CD14-positive monocyte (primary cell): ENCODE measurements at regions not wholly inside any gene's neighbourhood (a gene's known extent, or its start where the extent isn't known, plus 50 kb on each side); places are given as distances from the start of the nearest gene placed in this dataset.

Experiments used
- DNase-seq, 3 donors: peaks; one replicate each; pipeline ENCODE4 v3.0.0-alpha.2; 2011 to 2022
- H2AFZ ChIP-seq: 2 replicates; pipeline ENCODE4 v1.6.0; 2012; ENCODE audit warnings: mild to moderate bottlenecking, low read depth, low read length, inconsistent platforms; ENCODE audit not compliant: insufficient read depth, poor library complexity, severe bottlenecking
- H3K27ac ChIP-seq, 2 donors: 1 replicate in 1 of 2; 2 replicates in 1 of 2; pipeline ENCODE4 v1.5.1; 2012 to 2013; ENCODE audit warnings: low read length in 2 of 2, control low read depth in 1 of 2, inconsistent platforms in 1 of 2, low read depth in 1 of 2, mild to moderate bottlenecking in 1 of 2
- H3K27me3 ChIP-seq, 2 donors: one replicate each; pipeline versions ENCODE4 v1.6.0 to v1.6.1; 2011 to 2013; ENCODE audit warnings: low read length in 2 of 2; ENCODE audit not compliant: control insufficient read depth in 2 of 2, insufficient read depth in 2 of 2
- H3K36me3 ChIP-seq, 2 donors: replicated peaks in 1 of 2; 1 replicate in 1 of 2; 2 replicates in 1 of 2; pipeline versions ENCODE4 v1.5.1 to v1.6.1; 2012 to 2013; ENCODE audit warnings: low read length in 2 of 2, control low read depth in 1 of 2, inconsistent platforms in 1 of 2, mild to moderate bottlenecking in 1 of 2; ENCODE audit not compliant: insufficient read depth in 2 of 2, control insufficient read depth in 1 of 2
- H3K4me1 ChIP-seq, 2 donors: 1 replicate in 1 of 2; 2 replicates in 1 of 2; pipeline versions ENCODE4 v1.5.1 to v1.6.1; 2012 to 2013; ENCODE audit warnings: low read length in 2 of 2, control low read depth in 1 of 2, inconsistent platforms in 1 of 2, mild to moderate bottlenecking in 1 of 2, moderate library complexity in 1 of 2; ENCODE audit not compliant: insufficient read depth in 2 of 2, control insufficient read depth in 1 of 2
- H3K4me2 ChIP-seq: replicated peaks from 2 replicates; pipeline ENCODE3; 2012; ENCODE audit warnings: low read length, moderate library complexity, mild to moderate bottlenecking; ENCODE audit not compliant: poor library complexity, severe bottlenecking; ENCODE audit errors: extremely low read depth
- H3K4me3 ChIP-seq, 3 experiments: fragments of 200-600 bp in 1 of 3; sonication (generic) in 1 of 3; replicated peaks in 1 of 3; 1 replicate in 2 of 3; 2 replicates in 1 of 3; pipeline ENCODE4 v1.5.1; 2011 to 2013; ENCODE audit warnings: low read length in 3 of 3, mild to moderate bottlenecking in 3 of 3, control low read depth in 2 of 3, low read depth in 2 of 3, inconsistent platforms in 1 of 3, moderate library complexity in 1 of 3
- H3K79me2 ChIP-seq: 2 replicates; pipeline ENCODE4 v1.6.0; 2012; ENCODE audit warnings: mild to moderate bottlenecking, control low read depth, inconsistent platforms, low read length, moderate library complexity; ENCODE audit not compliant: insufficient read depth
- H3K9ac ChIP-seq: 2 replicates; pipeline ENCODE4 v1.6.0; 2017; ENCODE audit warnings: low read length, mild to moderate bottlenecking; ENCODE audit not compliant: insufficient read depth, poor library complexity, severe bottlenecking
- H3K9me3 ChIP-seq, 2 donors: replicated peaks in 1 of 2; 1 replicate in 1 of 2; 2 replicates in 1 of 2; pipeline versions ENCODE4 v1.5.1 to v1.6.1; 2012 to 2013; ENCODE audit warnings: low read length in 2 of 2, control low read depth in 1 of 2; ENCODE audit not compliant: control insufficient read depth in 1 of 2, insufficient read depth in 1 of 2
- H4K20me1 ChIP-seq: 2 replicates; pipeline ENCODE4 v1.6.0; 2012; ENCODE audit warnings: mild to moderate bottlenecking, low read length, control low read depth, moderate library complexity; ENCODE audit not compliant: insufficient read depth
- H3K27ac Mint-ChIP-seq, 7 donors: one replicate each; pipeline ENCODE4 v1.8.0; 2020; ENCODE audit warnings: mild to moderate bottlenecking in 7 of 7, mixed read lengths in 7 of 7, moderate library complexity in 6 of 7, inconsistent platforms in 2 of 7
- H3K27me3 Mint-ChIP-seq, 3 donors: one replicate each; pipeline ENCODE4 v1.8.0; 2021 to 2022; ENCODE audit warnings: low read depth in 3 of 3, mild to moderate bottlenecking in 3 of 3, mixed read lengths in 3 of 3, moderate library complexity in 3 of 3, inconsistent platforms in 1 of 3
- H3K36me3 Mint-ChIP-seq, 2 donors: one replicate each; pipeline ENCODE4 v1.8.0; 2020; ENCODE audit warnings: mixed read lengths in 2 of 2, inconsistent platforms in 1 of 2, mild to moderate bottlenecking in 1 of 2
- H3K4me1 Mint-ChIP-seq: one replicate; pipeline ENCODE4 v1.8.0; 2020; ENCODE audit warnings: mild to moderate bottlenecking, mixed read lengths
- H3K4me3 Mint-ChIP-seq, 2 donors: one replicate each; pipeline ENCODE4 v1.8.0; 2020; ENCODE audit warnings: mild to moderate bottlenecking in 2 of 2, mixed read lengths in 2 of 2, moderate library complexity in 1 of 2
- H3K9me3 Mint-ChIP-seq, 7 donors: one replicate each; pipeline ENCODE4 v1.8.0; 2020 to 2022; ENCODE audit warnings: mixed read lengths in 7 of 7, mild to moderate bottlenecking in 6 of 7, moderate library complexity in 6 of 7, inconsistent platforms in 2 of 7
- WGBS: methylation state at CpG from one replicate; pipeline ENCODE4 v1.1.5; 2013; ENCODE audit warnings: missing lambda C conversion rate; ENCODE audit not compliant: insufficient coverage; 5-methylcytosine and 5-hydroxymethylcytosine counted together
- intact Hi-C, 2 donors: fragments of 100-400 bp; cut with micrococcal nuclease; formaldehyde crosslinking; loops; one replicate each; pipeline versions ENCODE4 v1.15.0 to v1.15.1; 2023
- TF ChIP-seq, protein P1 (sequence below): fragments of 200-600 bp; IDR thresholded peaks from one replicate; pipeline ENCODE4 v1.8.0; 2022; ENCODE audit warnings: antibody characterized with exemption, mild to moderate bottlenecking

GRCh38 chr12:41768456-41768855 lies 376.2 kb downstream of the GXYLT1 start:
- TF ChIP-seq, protein P1, sequence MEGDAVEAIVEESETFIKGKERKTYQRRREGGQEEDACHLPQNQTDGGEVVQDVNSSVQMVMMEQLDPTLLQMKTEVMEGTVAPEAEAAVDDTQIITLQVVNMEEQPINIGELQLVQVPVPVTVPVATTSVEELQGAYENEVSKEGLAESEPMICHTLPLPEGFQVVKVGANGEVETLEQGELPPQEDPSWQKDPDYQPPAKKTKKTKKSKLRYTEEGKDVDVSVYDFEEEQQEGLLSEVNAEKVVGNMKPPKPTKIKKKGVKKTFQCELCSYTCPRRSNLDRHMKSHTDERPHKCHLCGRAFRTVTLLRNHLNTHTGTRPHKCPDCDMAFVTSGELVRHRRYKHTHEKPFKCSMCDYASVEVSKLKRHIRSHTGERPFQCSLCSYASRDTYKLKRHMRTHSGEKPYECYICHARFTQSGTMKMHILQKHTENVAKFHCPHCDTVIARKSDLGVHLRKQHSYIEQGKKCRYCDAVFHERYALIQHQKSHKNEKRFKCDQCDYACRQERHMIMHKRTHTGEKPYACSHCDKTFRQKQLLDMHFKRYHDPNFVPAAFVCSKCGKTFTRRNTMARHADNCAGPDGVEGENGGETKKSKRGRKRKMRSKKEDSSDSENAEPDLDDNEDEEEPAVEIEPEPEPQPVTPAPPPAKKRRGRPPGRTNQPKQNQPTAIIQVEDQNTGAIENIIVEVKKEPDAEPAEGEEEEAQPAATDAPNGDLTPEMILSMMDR: no peak
- WGBS: 95% methylated on average over 4 of the region's 7 CpGs

DNA sequence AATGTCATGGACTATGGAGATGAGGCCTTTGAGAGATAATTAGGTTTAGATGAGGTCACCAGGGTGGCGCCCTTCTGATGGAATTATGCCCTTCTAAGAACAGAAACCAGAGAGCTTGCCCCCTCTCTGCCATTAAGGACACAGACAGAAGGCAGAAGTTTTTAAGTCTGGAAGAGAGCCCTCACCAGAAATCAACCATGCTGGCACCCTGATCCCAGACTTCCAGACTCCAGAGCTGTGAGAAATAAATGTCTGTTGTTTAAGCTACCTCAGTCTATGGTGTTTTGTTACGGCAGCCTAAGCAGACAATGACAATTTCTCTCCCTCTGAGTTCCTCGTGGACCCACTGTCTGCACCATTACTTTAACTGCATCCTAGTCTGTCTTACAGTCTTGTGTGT lies 382.0 kb downstream of the GXYLT1 start:
- Histone ChIP-seq H3K79me2 (no peaks in the 10 kb centered on the region), H3K27me3 (no peaks in the 10 kb centered on the region), H2AFZ (no peak overlapping the region), H3K27ac (no peak overlapping the region), H4K20me1 (no peaks in the 10 kb centered on the region), H3K4me1 (no peaks in the 10 kb centered on the region), H3K9me3 (no peaks in the 10 kb centered on the region), H3K4me3 (no peak overlapping the region), H3K36me3 (no peaks in the 10 kb centered on the region), H3K9ac (no peak overlapping the region), H3K4me2 (no peak overlapping the region)
- Mint-ChIP-seq H3K4me3 (no peak overlapping the region), H3K4me1 (no peaks in the 10 kb centered on the region), H3K27me3 (peaks cover 0 to 2% (median 0%) of the 10 kb centered on the region in 3 donors), H3K9me3 (peaks cover 0 to 7% (median 5%) of the 10 kb centered on the region in 7 donors), H3K27ac (no peak overlapping the region), H3K36me3 (no peaks in the 10 kb centered on the region)
- intact Hi-C loops: no loop called here
- TF ChIP-seq, protein P1: no peak
- WGBS: no CpG with 5 or more reads among the region's 3 CpGs
- no peak for DNase-seq

More at GRCh38 chr12:41768456-41768855, 376.2 kb downstream of the GXYLT1 start:
- intact Hi-C loops: no loop called here
- no peaks in the 10 kb centered on the region for H3K4me1 ChIP-seq
- Mint-ChIP-seq H3K27me3 (no peaks in the 10 kb centered on the region), H3K27ac (no peak overlapping the region), H3K9me3 (peaks cover 0 to 7% (median 2%) of the 10 kb centered on the region in 7 donors), H3K4me3 (no peak overlapping the region), H3K36me3 (no peaks in the 10 kb centered on the region), H3K4me1 (peaks cover 1% of the 10 kb centered on the region)
- H3K27ac ChIP-seq: no peak overlapping the region
- DNase-seq: no peak
- no peak overlapping the region for H3K9ac ChIP-seq
- no peaks in the 10 kb centered on the region for H3K9me3 ChIP-seq
- no peak overlapping the region for H2AFZ ChIP-seq
- no peaks in the 10 kb centered on the region for H3K79me2 ChIP-seq
- H3K4me3 ChIP-seq: no peak overlapping the region
- no peaks in the 10 kb centered on the region for H4K20me1 ChIP-seq
- H3K36me3 ChIP-seq: no peaks in the 10 kb centered on the region
- no peaks in the 10 kb centered on the region for H3K27me3 ChIP-seq
- H3K4me2 ChIP-seq: no peak overlapping the region
